ENCODE measurements at regions not wholly inside any gene's neighbourhood (a gene's known extent, or its start where the extent isn't known, plus 50 kb on each side); places are given as distances from the start of the nearest gene placed in this dataset.

DNA sequence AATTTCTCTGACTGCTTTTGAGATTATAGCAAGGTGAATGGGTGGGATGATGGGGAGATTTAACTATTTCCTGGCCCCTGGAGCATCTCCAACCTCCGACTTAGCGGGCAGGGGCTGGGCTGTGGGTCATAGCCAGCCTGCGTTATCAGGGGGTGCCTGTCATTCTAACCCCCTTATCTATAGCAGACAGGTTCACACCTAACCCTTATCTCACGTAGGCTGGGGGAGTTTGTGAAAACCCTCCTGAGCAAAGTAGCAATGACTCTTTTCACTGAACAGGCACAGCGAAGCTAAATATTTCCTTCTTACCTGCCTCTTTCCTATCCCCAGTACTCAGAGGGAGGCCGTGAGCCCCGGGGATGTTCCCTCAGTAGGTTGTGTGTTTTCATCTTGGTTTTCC, 511.4 kb upstream of the B3GAT1 start:
- TF ChIP-seq, protein P1, sequence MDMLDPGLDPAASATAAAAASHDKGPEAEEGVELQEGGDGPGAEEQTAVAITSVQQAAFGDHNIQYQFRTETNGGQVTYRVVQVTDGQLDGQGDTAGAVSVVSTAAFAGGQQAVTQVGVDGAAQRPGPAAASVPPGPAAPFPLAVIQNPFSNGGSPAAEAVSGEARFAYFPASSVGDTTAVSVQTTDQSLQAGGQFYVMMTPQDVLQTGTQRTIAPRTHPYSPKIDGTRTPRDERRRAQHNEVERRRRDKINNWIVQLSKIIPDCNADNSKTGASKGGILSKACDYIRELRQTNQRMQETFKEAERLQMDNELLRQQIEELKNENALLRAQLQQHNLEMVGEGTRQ (IDR thresholded peaks at IDR 0.05; ENCODE audit: low read length) = no peak
- TF ChIP-seq, protein P2, sequence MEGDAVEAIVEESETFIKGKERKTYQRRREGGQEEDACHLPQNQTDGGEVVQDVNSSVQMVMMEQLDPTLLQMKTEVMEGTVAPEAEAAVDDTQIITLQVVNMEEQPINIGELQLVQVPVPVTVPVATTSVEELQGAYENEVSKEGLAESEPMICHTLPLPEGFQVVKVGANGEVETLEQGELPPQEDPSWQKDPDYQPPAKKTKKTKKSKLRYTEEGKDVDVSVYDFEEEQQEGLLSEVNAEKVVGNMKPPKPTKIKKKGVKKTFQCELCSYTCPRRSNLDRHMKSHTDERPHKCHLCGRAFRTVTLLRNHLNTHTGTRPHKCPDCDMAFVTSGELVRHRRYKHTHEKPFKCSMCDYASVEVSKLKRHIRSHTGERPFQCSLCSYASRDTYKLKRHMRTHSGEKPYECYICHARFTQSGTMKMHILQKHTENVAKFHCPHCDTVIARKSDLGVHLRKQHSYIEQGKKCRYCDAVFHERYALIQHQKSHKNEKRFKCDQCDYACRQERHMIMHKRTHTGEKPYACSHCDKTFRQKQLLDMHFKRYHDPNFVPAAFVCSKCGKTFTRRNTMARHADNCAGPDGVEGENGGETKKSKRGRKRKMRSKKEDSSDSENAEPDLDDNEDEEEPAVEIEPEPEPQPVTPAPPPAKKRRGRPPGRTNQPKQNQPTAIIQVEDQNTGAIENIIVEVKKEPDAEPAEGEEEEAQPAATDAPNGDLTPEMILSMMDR (IDR thresholded peaks at IDR 0.05; ENCODE audit: control extremely low read depth in 1 of 3, insufficient read depth in 1 of 3, low read depth in 1 of 3, low read length in 3 of 3) = no peak
- TF ChIP-seq, protein P3, sequence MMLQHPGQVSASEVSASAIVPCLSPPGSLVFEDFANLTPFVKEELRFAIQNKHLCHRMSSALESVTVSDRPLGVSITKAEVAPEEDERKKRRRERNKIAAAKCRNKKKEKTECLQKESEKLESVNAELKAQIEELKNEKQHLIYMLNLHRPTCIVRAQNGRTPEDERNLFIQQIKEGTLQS (IDR thresholded peaks at IDR 0.05; ENCODE audit: insufficient read depth, low read depth, low read length) = no peak
- TF ChIP-seq TAF1 (IDR thresholded peaks at IDR 0.05; ENCODE audit: low read depth, low read length) (no peak), EZH2 (IDR thresholded peaks at IDR 0.05; ENCODE audit: low read depth, low read length, severe bottlenecking) (no peak), JUN (IDR thresholded peaks at IDR 0.05; ENCODE audit: low read depth, low read length) (no peak), POLR2AphosphoS5 (IDR thresholded peaks at IDR 0.05; ENCODE audit: low read depth, low read length) (no peak), CREB1 (IDR thresholded peaks at IDR 0.05) (no peak), KDM1A (IDR thresholded peaks at IDR 0.05; ENCODE audit: borderline replicate concordance, low read length) (no peak), SIN3A (conservative IDR thresholded peaks at IDR 0.05 in 1 of 2, IDR thresholded peaks at IDR 0.05 in 1 of 2; ENCODE audit: low read depth in 1 of 2, low read length in 2 of 2) (no peak), HDAC6 (IDR thresholded peaks at IDR 0.05; ENCODE audit: low read depth, low read length) (no peak), BACH1 (IDR thresholded peaks at IDR 0.05; ENCODE audit: low read length) (no peak), HDAC2 (IDR thresholded peaks at IDR 0.05; ENCODE audit: borderline replicate concordance in 1 of 2, low read depth in 2 of 2, low read length in 2 of 2) (no peak)
